GM18909 (cell line): ENCODE measurements at regions not wholly inside any gene's neighbourhood (a gene's known extent, or its start where the extent isn't known, plus 50 kb on each side); places are given as distances from the start of the nearest gene placed in this dataset.
"Not testable (repeated sequence)": the region's sequence is repeated elsewhere in the genome, so short reads cannot be mapped to it uniquely, and the experiment has no call there.

Experiments
- ATAC-seq: cut with Tn5 transposase; IDR thresholded peaks from one replicate; pipeline ENCODE4 v1.9.1; 2021; ENCODE audit warnings: mild to moderate bottlenecking; ENCODE audit not compliant: unreplicated experiment, poor library complexity

- no peak for ATAC-seq
These were observed 1092.8 kb upstream of the POT1 start for GRCh38 chr7:126022452-126022851.

DNA sequence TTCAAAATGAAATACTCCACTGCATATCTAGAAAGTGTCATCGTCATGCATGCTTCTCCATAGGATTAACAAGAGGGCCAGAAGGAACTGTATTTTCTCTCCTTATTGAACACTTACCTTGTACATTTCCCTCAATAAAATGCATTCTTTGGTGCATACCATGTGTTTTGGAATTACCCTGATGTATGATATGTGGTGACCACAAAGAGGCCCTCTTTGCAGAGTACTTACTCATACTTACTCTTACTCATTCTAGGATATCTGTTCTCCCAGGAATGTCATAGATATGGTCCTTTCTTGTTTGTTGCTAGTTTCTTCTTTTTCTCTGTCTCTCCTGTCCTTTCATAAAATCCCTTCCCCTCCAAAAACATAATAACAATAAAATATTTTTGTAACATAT, 1087.1 kb upstream of the POT1 start:
- no peak for ATAC-seq

GRCh38 chr7:126005064-126005463, 1075.4 kb upstream of the POT1 start:
- ATAC-seq: no peak

GRCh38 chr7:126001349-126001748, 1071.7 kb upstream of the POT1 start:
- no peak for ATAC-seq

DNA sequence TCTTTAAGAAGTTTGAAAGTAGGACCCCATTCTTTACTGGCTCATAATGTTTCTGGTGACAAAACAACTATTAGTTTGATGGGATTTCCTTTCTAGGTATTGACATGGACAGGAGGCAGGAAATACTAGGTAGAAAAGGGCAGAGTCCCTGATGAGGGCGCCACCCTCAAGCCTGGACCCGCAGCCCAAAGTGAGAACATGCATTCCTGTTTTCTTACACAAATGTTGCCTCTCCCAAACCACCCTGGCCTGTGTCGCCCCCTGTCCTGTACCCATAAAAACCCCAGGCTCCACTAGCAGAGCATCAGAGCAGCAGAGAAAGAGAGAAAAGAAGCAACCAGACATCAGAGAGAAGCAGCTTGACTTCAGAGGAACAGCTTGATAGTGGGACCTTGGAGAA, 1055.2 kb upstream of the POT1 start:
- no peak for ATAC-seq

DNA sequence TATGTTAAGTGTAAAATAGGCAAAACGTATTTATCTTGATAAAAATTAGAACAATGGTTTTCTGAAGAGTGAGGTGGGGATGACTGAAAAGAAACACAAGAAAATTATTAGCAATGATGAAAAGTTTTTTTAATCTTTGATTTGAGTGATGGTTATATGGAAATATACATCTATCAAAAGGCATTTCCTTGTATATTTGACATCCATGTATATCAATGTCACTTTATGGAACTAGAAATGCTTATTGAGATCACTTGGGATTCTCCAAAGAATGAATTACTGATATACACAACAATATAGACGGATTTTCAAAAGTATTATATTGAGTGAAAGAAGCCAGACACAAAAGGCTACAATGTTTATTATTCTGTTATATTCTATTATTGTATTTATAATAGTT, 1042.0 kb upstream of the POT1 start:
- no peak for ATAC-seq

GRCh38 chr7:125966278-125967048, 1036.8 kb upstream of the POT1 start:
- no peak for ATAC-seq

DNA sequence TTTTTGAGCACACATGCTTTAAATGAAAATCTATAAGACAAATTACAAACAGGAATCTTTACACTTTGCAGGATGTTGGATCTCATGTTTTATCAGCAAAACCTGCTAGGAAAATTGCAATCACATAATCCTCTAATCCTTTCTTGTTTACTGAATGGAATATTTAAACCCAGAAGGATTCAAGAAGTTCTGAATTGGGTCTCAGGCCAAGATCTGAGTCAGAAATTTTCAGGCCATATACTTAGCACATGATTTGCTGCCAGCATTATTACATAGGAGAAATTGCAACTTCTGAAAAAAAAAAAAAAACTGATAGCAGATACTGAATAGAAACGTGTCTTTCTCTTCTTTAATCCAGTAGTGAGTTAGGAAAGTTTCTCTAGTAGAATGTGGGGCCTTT, 1005.3 kb upstream of the POT1 start:
- no peak for ATAC-seq

- no peak for ATAC-seq
These were observed 1004.9 kb upstream of the POT1 start for GRCh38 chr7:125934539-125934938.

GRCh38 chr7:125930848-125931247, 1001.2 kb upstream of the POT1 start:
- no peak for ATAC-seq

- ATAC-seq: no peak
These were observed 997.9 kb upstream of the POT1 start for GRCh38 chr7:125927556-125927955.

DNA sequence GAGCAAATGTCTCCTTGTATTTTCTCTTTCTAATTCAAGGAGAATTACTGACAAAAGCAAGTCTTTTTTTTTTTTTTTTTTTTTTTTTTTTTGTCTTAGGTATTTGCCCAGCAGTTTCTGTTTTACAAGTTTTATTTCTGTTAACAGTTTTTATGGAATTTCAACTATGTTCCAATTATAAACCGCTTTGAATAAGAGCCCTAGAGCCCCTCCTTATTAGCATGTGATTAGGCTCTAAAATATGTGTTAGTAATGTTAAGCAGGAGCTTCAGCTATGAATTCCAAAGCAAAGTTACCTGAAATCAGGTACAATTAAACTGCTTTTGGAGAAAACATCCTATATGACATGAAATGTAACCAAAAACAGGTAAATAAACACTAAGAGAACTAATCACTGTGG, 997.0 kb upstream of the POT1 start:
- ATAC-seq: no peak

- no peak for ATAC-seq
These were observed 994.4 kb upstream of the POT1 start for GRCh38 chr7:125924037-125924436.

GRCh38 chr7:125915381-125915948, 985.8 kb upstream of the POT1 start:
- ATAC-seq: not testable (repeated sequence)

DNA sequence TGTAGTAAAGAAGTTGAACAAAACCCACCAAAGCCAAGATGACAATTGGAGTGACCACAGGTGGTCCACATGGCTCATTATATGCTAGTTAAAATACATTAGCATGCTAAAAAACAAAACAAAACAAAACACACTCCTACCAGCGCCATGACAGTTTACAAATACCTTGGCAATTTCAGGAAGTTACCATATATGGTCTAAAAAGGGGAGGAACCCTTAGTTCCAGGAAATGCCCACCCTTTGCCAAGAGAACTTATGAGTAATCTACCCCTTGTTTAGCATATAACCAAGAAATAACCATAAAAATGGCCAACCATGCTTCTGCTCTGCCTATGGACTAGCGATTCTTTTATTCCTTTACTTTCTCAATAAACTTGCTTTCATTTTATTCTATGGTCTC, 979.1 kb upstream of the POT1 start:
- no peak for ATAC-seq

- no peak for ATAC-seq
These were observed 970.0 kb upstream of the POT1 start for GRCh38 chr7:125899577-125899976.

DNA sequence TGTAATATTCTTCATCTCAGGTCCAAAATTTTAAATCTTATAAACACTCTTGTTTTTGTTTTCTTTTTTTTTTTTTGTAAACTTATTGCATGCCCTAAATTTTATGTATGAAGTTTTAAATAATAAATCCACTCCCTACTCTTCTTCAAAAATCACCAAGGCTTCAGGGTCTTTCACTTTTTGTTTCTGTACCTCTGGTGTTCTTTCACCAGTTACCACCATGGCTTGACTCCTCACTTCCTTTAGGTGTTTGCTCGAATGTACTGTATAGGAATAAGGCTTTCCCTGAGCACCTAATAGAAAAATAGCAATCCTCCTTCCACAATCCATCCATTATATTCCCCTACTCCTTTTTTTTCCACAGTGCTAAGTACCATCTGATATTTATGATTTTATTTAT, 962.8 kb upstream of the POT1 start:
- no peak for ATAC-seq

GRCh38 chr7:125878988-125879387, 949.4 kb upstream of the POT1 start:
- ATAC-seq: no peak

DNA sequence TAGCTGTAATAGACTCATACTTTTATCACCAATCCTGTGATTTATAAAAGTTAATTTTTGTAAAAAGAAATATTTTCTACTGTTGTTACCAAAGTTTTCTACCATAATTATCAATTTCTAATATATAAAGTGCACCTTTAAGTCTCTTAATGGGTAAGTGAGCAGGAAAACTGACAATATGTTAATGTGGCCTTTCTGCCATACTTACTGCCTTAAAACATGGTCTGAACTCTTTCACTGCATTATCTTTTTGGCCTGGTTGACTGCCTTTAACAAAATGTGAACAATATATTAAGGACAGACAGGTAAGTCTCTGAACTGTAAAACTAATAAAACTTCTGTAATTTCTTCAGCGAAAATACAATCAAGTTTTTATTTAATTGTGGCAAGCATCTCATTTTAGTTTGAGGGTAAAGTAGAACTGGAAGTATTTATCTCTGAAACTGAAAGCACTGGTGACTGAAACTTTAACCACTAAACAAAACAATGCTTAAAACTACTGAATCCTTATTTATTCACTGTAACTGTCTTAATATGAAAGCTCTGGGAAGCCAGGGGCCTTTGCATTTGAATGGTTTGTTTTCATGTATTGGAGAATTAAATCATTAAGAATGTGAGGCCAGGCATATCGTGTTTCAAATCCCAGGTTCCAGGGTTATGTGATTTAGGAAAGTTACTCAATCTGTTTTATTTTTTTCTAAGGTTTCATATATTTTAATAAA, 948.8 kb upstream of the POT1 start:
- ATAC-seq: no peak

GRCh38 chr7:125877246-125877645, 947.6 kb upstream of the POT1 start:
- ATAC-seq: no peak

DNA sequence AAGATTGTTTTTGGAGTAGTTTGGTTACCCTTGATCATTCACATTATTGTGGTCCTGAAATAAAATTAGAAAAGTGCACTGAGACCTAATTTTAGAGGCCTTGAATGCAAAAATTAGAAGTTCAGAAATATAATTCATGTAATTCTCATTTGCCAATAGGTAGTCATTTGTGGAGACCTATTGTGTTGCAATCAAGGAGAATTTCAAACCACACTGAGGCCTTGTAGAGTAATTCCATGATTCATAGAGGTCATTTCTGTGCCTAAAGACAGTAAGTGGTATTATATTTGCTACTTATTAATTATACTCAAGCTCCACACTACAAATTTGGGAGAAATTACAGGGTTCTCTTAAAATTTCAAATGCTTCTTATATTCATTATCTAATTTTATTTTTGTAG, 946.8 kb upstream of the POT1 start:
- ATAC-seq: no peak

DNA sequence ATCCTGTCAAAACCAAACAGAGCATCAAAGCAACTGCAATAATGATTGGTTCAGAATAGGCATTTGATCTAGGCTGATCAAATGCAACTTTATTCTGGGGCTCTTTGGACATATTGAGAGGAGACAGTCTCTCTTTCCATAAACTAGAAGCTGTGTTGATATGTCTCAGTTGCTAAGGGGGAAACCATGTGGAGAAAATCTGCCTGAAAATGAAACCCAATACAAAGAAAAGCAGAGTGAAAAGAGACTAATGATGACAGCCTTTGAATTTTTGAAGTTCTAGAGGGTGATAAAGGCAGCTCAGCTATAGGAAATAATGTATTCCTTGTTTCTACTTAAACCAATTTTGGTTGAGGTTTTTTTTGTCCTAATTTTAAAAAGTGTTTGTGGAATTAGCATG, 941.8 kb upstream of the POT1 start:
- ATAC-seq: no peak
